Calu3 (cell line): ENCODE measurements at regions not wholly inside any gene's neighbourhood (a gene's known extent, or its start where the extent isn't known, plus 50 kb on each side); places are given as distances from the start of the nearest gene placed in this dataset.
"Not testable (repeated sequence)": the region's sequence is repeated elsewhere in the genome, so short reads cannot be mapped to it uniquely, and the experiment has no call there.

Experiments
- BruUV-seq: library from RNA; stranded (reverse); fragments of 400-500 nt; replicated peaks from 2 replicates; lab custom pipeline; 2021; lab: Mats Ljungman, UMichigan
- CTCF ChIA-PET: fragments of 300-600 bp; sonication (Branson Sonifier 250); formaldehyde crosslinking; loops from one replicate; lab custom pipeline; 2022; ENCODE audit warnings: antibody characterized with exemption; lab: Charles Lee
- DNase-seq: peaks from one replicate; pipeline ENCODE4 v3.0.0; 2022
- H3K27ac Mint-ChIP-seq: one replicate; pipeline ENCODE4 v1.8.0; 2022; ENCODE audit warnings: mixed read lengths; ENCODE audit not compliant: unreplicated experiment
- H3K27me3 Mint-ChIP-seq: one replicate; pipeline ENCODE4 v1.8.0; 2022; ENCODE audit warnings: mixed read lengths; ENCODE audit not compliant: unreplicated experiment
- H3K36me3 Mint-ChIP-seq: one replicate; pipeline ENCODE4 v1.8.0; 2022; ENCODE audit warnings: mild to moderate bottlenecking, moderate library complexity, mixed read lengths; ENCODE audit not compliant: insufficient read depth, unreplicated experiment
- H3K4me1 Mint-ChIP-seq: one replicate; pipeline ENCODE4 v1.8.0; 2022; ENCODE audit warnings: mild to moderate bottlenecking, low read depth, mixed read lengths; ENCODE audit not compliant: unreplicated experiment
- H3K4me3 Mint-ChIP-seq: one replicate; pipeline ENCODE4 v1.8.0; 2022; ENCODE audit warnings: mild to moderate bottlenecking, low read depth, moderate library complexity, mixed read lengths; ENCODE audit not compliant: unreplicated experiment
- H3K9me3 Mint-ChIP-seq: one replicate; pipeline ENCODE4 v1.8.0; 2022; ENCODE audit warnings: low read depth, mixed read lengths; ENCODE audit not compliant: unreplicated experiment
- intact Hi-C: fragments of 100-400 bp; cut with micrococcal nuclease; formaldehyde crosslinking; loops from one replicate; pipeline ENCODE4 v1.10.0; 2022; ENCODE audit not compliant: unreplicated experiment
- TF ChIP-seq, protein P1 (sequence below): fragments of 200-600 bp; IDR thresholded peaks from one replicate; pipeline ENCODE4 v1.8.0; 2022; ENCODE audit warnings: antibody characterized with exemption; ENCODE audit not compliant: unreplicated experiment

DNA sequence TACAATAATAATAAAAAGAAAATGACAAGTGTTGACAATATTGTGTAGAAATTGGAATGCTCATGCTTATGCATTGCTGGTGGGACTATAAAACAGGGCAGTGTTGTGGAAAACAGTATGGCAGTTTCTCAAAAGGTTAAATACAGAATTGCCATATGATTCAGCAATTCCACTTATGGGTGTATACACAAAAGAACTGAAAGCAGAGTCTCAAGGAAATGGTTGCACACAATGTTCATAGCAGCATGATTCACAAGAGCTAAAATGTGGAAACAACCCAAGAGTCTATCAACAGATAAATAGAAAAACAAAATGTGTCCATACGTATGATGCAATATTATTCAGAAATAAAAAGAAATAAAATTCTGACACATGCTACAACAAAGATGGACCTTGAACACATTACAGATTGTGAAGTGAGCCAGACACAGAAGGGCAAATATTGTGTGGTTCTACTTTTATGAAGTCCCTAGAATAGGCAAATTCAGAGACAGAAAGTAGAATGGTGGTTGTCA lies 64.8 kb upstream of the GRM8 start:
- Mint-ChIP-seq H3K4me1 (no peaks in the 10 kb centered on the region), H3K36me3 (no peaks in the 10 kb centered on the region), H3K9me3 (peaks cover 7% of the 10 kb centered on the region), H3K27ac (no peak overlapping the region), H3K4me3 (no peak overlapping the region), H3K27me3 (peaks cover 28% of the 10 kb centered on the region)
- CTCF ChIA-PET, result no interaction called here
- BruUV-seq, result no TSS peak
- DNase-seq, result no peak
- TF ChIP-seq, protein P1, sequence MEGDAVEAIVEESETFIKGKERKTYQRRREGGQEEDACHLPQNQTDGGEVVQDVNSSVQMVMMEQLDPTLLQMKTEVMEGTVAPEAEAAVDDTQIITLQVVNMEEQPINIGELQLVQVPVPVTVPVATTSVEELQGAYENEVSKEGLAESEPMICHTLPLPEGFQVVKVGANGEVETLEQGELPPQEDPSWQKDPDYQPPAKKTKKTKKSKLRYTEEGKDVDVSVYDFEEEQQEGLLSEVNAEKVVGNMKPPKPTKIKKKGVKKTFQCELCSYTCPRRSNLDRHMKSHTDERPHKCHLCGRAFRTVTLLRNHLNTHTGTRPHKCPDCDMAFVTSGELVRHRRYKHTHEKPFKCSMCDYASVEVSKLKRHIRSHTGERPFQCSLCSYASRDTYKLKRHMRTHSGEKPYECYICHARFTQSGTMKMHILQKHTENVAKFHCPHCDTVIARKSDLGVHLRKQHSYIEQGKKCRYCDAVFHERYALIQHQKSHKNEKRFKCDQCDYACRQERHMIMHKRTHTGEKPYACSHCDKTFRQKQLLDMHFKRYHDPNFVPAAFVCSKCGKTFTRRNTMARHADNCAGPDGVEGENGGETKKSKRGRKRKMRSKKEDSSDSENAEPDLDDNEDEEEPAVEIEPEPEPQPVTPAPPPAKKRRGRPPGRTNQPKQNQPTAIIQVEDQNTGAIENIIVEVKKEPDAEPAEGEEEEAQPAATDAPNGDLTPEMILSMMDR, result no peak
- intact Hi-C loops, result no loop called here

DNA sequence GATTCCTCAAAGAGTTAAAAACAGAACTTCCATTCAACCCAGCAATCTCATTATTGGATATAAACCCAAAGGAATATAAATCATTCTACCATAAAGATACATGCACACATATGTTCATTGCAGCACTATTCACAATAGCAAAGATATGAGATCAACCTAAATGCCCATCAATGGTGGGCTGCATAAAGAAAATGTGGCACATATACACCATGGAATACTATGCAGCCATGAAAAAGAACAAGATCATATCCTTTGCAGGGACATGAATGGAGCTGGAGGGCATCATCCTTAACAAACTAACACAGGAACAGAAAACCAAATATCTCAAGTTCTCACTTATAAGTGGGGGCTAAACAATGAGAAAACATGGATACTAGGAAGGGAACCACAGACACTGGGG lies 64.1 kb upstream of the GRM8 start:
- H3K36me3 Mint-ChIP-seq, DNase-seq, H3K4me3 Mint-ChIP-seq, intact Hi-C loops, H3K4me1 Mint-ChIP-seq, BruUV-seq, H3K27ac Mint-ChIP-seq, H3K9me3 Mint-ChIP-seq, CTCF ChIA-PET: not testable (repeated sequence)
- H3K27me3 Mint-ChIP-seq, result peaks cover 22% of the 10 kb centered on the region

DNA sequence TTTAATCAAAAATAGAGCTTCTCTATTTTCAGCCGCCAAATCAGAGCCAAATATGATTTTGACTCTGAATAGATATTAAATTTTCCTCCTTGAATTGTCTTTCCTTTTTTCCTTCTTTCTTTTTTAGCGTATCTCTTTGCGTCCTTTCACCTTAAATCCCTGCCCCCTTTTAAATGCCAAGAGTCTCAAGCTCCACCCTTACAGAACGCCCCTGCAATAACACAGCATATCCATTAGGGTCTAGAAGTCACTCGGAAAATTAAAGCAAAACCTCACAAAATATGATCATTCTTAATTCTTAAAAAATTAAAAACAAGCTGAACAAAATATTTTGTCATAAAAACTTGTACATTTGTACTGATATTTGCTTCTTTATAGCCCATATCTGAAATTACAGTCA lies 51.3 kb upstream of the GRM8 start:
- intact Hi-C loops, result no loop called here
- DNase-seq, result no peak
- Mint-ChIP-seq H3K36me3 (no peaks in the 10 kb centered on the region), H3K4me3 (no peak overlapping the region), H3K9me3 (peaks cover 2% of the 10 kb centered on the region), H3K27me3 (peaks cover 53% of the 10 kb centered on the region), H3K27ac (no peak overlapping the region), H3K4me1 (no peaks in the 10 kb centered on the region)
- BruUV-seq, result no TSS peak
- TF ChIP-seq, protein P1, result no peak
- CTCF ChIA-PET, result no interaction called here

DNA sequence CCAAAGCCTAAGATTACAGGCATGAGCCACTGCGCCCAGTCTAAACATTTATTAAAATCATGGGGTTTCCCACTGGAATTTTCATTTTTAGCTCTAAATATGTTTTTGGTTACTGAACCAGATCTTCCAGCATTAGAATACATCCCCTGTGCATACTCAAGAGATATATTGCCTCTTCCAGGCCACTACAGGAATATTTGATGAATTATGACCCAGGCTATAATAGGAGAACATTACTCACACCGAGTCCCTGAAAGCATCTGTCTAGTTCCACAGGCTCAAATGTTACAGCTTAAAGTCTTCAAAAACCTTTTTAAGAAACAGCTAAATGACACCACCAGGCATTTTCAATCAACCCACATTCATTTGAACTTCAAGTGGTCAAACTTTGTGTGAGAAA lies 50.4 kb upstream of the GRM8 start:
- Mint-ChIP-seq H3K4me3 (no peak overlapping the region), H3K4me1 (no peaks in the 10 kb centered on the region), H3K36me3 (no peaks in the 10 kb centered on the region), H3K9me3 (peaks cover 2% of the 10 kb centered on the region), H3K27ac (no peak overlapping the region), H3K27me3 (peaks cover 63% of the 10 kb centered on the region)
- intact Hi-C loops, result no loop called here
- DNase-seq, result no peak
- BruUV-seq, result no TSS peak
- CTCF ChIA-PET, result no interaction called here
- TF ChIP-seq, protein P1, result no peak
